ENCODE measurements at regions not wholly inside any gene's neighbourhood (a gene's known extent, or its start where the extent isn't known, plus 50 kb on each side); places are given as distances from the start of the nearest gene placed in this dataset.

GRCh38 chr7:11319491-11320274, 346.0 kb downstream of the PHF14 start:
- dilution Hi-C loops (cut with HindIII; ENCODE audit: low sequenced_read_pairs, unreplicated experiment) = no loop called here
- Histone ChIP-seq H4K20me1 (ENCODE audit: insufficient read depth, low read length) (no peaks in the 10 kb centered on the region), H3K18ac (ENCODE audit: low read depth, low read length) (no peak overlapping the region), H3K27ac (ENCODE audit: insufficient read depth, low read length) (no peak overlapping the region), H3K4ac (ENCODE audit: low read depth, low read length) (no peak overlapping the region), H2AK5ac (ENCODE audit: low read depth, low read length) (no peak overlapping the region), H4K91ac (ENCODE audit: insufficient read depth, low read depth, low read length) (no peak overlapping the region), H4K8ac (ENCODE audit: low read depth in 2 of 2, low read length in 2 of 2) (no peak overlapping the region), H3K36me3 (ENCODE audit: control insufficient read depth, insufficient read depth, low read length) (no peaks in the 10 kb centered on the region), H3K9me3 (ENCODE audit: control insufficient read depth, insufficient read depth, low read length) (no peaks in the 10 kb centered on the region; the same call in 1 of the 2 replicates), H3K14ac (replicated peaks; ENCODE audit: low read depth, low read length) (no peak overlapping the region), H3K27me3 (ENCODE audit: control insufficient read depth, insufficient read depth, low read length) (no peaks in the 10 kb centered on the region), H2BK15ac (ENCODE audit: low read depth, low read length) (no peak overlapping the region), H2AK9ac (replicated peaks; ENCODE audit: low read depth, low read length, poor library complexity) (no peak overlapping the region), H3K79me1 (ENCODE audit: low read depth in 1 of 2, low read length in 2 of 2) (no peaks in the 10 kb centered on the region), H3K23ac (ENCODE audit: low read depth, low read length) (no peak overlapping the region), H3K4me2 (ENCODE audit: low read depth, low read length) (no peak overlapping the region), H3K9ac (ENCODE audit: low read depth, low read length) (no peak overlapping the region), H2BK20ac (ENCODE audit: low read depth, low read length) (no peak overlapping the region), H2BK5ac (ENCODE audit: low read depth, low read length, poor library complexity, severe bottlenecking) (no peak overlapping the region), H4K5ac (ENCODE audit: low read depth, low read length) (no peak overlapping the region), H3K56ac (ENCODE audit: extremely low read depth, insufficient read depth, low read length) (no peak overlapping the region), H2BK120ac (ENCODE audit: low read depth, low read length) (no peak overlapping the region), H3K9me1 (ENCODE audit: insufficient read depth, low read length) (no peaks in the 10 kb centered on the region), H3K4me1 (ENCODE audit: control insufficient read depth, insufficient read depth, low read length) (no peaks in the 10 kb centered on the region), H2AFZ (replicated peaks; ENCODE audit: low read length, poor library complexity) (no peak overlapping the region), H3K4me3 (ENCODE audit: insufficient read depth, low read depth, low read length) (no peak overlapping the region)
- no peak for ATAC-seq (ENCODE audit: low read depth)
- WGBS, 2 experiments (ENCODE audit: extremely low coverage in 2 of 2, insufficient read length in 1 of 2) = no CpG with 5 or more reads among the region's 1 CpG
- ChIA-PET CTCF (no interaction called here), POLR2A (ENCODE audit: unreplicated experiment) (no interaction called here)
- TF ChIP-seq CEBPB (IDR thresholded peaks at IDR 0.05; ENCODE audit: low read depth, low read length) (no peak), NFE2L2 (IDR thresholded peaks at IDR 0.05; ENCODE audit: low read depth, low read length) (no peak), MAFK (IDR thresholded peaks at IDR 0.05; ENCODE audit: low read depth, low read length) (no peak), CHD1 (IDR thresholded peaks at IDR 0.05; ENCODE audit: low read depth, low read length) (no peak), RCOR1 (IDR thresholded peaks at IDR 0.05; ENCODE audit: insufficient replicate concordance, low read length) (no peak), ELK1 (IDR thresholded peaks at IDR 0.05; ENCODE audit: borderline replicate concordance, low read depth, low read length) (no peak), SMC3 (IDR thresholded peaks at IDR 0.05; ENCODE audit: low read depth, low read length) (no peak), MAZ (IDR thresholded peaks at IDR 0.05; ENCODE audit: borderline replicate concordance, low read depth, low read length) (no peak), BHLHE40 (IDR thresholded peaks at IDR 0.05; ENCODE audit: low read depth, low read length) (no peak), USF2 (IDR thresholded peaks at IDR 0.05; ENCODE audit: low read depth, low read length) (no peak), POLR2A (IDR thresholded peaks at IDR 0.05; ENCODE audit: low read depth, low read length) (no peak), RFX5 (IDR thresholded peaks at IDR 0.05; ENCODE audit: low read depth, low read length) (no peak), FOS (IDR thresholded peaks at IDR 0.05; ENCODE audit: low read depth, low read length) (no peak), MXI1 (IDR thresholded peaks at IDR 0.05; ENCODE audit: borderline replicate concordance, low read depth, low read length) (no peak), RAD21 (IDR thresholded peaks at IDR 0.05; ENCODE audit: low read length) (no peak)
- TF ChIP-seq, protein P1, sequence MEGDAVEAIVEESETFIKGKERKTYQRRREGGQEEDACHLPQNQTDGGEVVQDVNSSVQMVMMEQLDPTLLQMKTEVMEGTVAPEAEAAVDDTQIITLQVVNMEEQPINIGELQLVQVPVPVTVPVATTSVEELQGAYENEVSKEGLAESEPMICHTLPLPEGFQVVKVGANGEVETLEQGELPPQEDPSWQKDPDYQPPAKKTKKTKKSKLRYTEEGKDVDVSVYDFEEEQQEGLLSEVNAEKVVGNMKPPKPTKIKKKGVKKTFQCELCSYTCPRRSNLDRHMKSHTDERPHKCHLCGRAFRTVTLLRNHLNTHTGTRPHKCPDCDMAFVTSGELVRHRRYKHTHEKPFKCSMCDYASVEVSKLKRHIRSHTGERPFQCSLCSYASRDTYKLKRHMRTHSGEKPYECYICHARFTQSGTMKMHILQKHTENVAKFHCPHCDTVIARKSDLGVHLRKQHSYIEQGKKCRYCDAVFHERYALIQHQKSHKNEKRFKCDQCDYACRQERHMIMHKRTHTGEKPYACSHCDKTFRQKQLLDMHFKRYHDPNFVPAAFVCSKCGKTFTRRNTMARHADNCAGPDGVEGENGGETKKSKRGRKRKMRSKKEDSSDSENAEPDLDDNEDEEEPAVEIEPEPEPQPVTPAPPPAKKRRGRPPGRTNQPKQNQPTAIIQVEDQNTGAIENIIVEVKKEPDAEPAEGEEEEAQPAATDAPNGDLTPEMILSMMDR (conservative IDR thresholded peaks at IDR 0.05; ENCODE audit: low read depth, low read length) = no peak
- intact Hi-C loops (cut with micrococcal nuclease) = no loop called here
- no peak for DNase-seq
- in situ Hi-C loops (cut with MboI; ENCODE audit: low sequenced_read_pairs) = no loop called here
- BruUV-seq (replicated peaks) = no TSS peak
